Right forelimb (tissue), 1 donor: ENCODE measurements at regions not wholly inside any gene's neighbourhood (a gene's known extent, or its start where the extent isn't known, plus 50 kb on each side); places are given as distances from the start of the nearest gene placed in this dataset.
A peak's percentile ranks its signal among the peaks of the same experiment; 100 is the strongest.

Experiments used
- DNase-seq: peaks from one replicate; pipeline ENCODE4 v3.0.0-alpha.2; 2018

GRCh38 chr12:132439333-132439904, 50.5 kb upstream of the FBRSL1 start:
- no peak for DNase-seq

DNA sequence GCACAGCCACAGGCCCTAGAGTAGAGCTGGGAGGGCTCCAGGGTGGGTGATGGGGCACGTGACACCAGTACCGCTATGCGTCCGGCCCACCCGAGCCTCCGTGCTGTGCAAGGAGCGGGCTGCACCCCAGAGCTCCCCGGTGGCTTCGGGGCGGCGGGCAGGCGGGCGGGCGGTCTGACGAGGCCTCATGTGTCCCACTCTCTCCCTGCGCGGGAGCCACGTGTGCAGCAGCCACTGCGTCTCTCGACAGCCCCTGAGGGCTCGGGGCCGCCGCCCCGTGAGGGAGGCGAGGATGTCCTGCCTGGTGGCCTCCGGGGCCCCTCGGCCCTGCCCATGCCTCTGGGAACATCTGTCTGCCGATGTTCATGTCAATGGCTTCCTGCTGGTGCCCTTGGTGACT, 51.2 kb upstream of the FBRSL1 start:
- no peak for DNase-seq

- DNase-seq = peak; percentile 72
Measured at GRCh38 chr12:132437943-132438700, 51.8 kb upstream of the FBRSL1 start.

GRCh38 chr12:132437252-132437932, 52.6 kb upstream of the FBRSL1 start:
- no peak for DNase-seq

DNA sequence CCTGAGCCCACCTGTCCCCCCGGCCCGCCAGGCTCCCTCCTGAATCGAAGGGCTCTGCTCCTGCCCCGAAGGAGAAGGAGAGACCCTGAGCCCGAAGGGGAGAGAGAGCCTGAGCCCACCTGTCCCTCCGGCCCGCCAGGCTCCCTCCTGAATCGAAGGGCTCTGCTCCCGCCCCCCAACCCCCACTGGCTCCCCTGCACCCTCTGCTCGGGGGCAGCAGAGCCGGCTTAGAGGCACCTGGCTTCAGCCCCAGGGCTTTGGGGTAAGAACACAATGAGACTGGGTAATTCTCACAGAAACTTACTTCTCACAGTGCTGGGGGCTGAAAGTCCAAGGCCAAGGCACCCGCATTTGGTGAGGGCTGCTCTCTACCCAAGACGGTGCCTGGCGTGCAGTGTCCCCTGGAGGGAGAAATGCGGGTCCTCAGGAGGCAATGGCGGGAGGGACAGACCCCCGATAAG, 53.1 kb upstream of the FBRSL1 start:
- no peak for DNase-seq

GRCh38 chr12:132435486-132436187, 54.3 kb upstream of the FBRSL1 start:
- no peak for DNase-seq

DNA sequence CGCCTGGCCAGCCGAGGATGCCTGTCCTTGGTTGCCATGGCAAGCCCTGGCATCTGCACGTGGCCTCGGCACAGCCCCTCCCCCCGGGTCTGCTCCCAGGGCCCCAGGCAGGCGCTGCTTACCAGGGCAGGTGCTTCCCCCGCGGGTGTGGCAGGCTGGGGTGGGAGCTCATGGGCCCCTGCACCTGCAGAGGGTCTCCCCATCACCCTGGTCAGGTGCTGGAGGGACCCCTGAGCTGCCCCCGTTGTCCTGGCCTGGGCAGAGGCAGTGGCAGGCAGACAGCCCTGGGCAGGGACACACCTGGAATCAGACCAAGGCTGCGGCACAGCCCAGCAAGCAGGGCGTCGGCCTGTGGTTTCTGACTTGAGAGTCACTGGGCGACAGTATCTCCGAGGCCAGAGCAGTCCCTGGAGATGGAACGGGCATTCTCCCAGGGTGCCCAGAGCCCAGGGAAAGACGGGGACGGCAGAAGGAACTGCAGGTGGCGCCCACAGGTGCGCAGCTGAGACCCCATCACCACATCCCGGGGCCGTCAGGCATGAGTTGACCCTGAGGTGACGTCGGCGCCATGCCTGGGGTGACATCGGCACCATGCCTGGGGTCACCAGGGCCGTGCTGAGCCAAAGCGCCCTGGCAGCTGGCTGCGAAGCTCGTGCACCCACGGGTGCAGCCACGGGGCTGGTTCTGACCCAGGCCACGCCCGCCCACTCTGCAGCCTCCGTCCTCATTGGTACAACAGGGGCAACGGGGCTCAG, 56.1 kb upstream of the FBRSL1 start:
- DNase-seq = no peak

DNA sequence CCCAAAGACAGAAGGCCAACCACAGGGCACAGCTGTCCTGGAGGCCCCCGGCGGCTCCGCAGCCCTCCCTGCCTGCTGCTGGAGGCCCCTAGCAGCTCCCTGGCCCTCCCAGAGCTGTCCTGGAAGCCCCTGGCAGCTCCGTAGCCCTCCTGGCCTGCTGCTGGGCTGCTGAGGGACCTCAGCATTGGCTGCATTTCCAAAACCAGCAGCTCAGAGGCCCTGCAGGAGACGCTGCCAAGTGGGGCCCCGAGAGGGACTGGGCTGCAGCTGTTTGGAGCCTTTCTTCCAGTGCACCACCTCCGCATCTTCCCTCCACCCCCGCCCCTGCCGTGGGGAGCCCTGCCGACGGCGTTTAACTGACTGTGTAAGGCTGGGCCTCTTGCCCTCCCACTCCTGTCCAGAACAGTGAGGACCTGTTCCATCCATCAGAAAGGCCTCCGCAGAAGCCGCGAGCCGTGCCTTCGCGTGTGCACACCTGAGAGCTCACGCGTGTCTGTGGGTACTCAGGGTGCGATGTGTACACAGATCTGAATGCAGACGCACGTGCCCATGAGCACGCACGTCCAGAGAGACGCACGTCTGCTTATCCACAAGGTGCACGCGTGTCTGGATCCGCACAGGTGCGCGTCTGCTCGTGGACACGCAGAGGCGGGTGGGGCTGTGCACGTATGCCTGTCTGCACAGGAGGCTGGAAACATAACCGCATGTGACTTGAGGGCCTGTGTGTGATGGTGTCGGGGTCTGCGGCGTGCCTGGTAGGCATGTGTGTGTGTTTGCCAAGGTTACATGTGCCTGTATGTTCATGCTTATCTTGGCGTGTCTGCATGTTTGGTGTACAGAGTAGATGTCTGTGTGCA, 57.0 kb upstream of the FBRSL1 start:
- peak; percentile 95 for DNase-seq

DNA sequence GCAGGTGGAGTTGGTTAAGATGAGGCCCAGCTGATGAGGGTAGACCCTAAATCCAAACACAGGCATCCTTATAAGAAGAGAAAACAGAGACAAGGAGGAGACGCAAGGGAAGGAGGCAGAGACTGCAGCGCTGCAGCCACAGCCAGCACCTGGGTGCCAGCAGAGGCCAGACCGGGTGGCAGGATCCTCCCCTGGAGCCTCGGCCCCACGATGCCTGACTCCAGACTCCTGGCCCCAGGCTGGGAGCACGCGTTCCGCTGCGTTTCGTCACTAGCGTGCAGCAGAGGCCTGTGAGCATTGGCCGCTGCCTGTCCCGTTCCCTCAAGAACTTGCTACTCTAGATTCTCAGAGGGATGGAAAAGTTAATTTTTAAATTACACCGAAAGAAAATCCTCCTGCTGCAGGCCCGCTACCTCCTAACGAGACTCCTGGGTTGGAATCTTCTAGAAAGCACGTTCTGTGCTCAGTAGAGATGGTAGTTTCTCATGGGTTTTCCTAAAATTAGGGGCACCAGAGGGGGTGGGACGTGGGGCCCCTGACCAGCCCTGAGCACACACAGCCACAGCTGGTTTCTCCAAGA, 57.7 kb upstream of the FBRSL1 start:
- DNase-seq = no peak

- peak; percentile 79 for DNase-seq
Measured at GRCh38 chr12:132430838-132431774, 58.8 kb upstream of the FBRSL1 start.

DNA sequence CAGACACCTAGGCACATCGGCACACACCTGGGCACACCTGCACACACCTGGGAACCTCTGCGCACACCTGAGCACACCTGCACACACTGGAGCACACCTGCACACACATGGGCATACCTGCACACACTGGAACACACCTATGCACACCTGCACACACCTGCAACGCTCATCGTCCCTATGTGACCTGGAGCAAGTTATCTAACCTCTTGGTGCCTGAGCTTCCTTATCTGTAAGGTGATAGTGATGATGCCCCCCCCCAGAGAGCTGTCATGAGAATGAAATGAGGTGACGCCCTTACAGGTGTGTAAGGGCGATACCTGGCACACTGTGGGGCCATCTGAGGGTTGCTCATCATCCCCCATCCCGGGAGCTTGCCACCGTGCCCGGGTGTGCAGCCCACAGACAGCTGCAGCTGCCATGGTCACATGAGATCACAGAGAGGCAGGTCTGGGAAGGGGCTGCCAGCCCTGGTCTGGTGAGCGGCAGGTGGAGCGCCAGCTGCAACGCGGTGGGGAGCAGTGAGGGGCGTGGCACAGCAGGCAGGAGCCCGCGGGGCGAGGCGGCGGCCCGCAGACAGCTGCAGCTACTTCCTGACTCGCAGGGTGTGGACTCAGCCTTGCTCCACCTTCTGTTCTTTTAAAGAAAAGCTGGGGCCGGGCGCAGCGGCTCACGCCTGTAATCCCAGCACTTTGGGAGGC, 59.9 kb upstream of the FBRSL1 start:
- peak; percentile 83 for DNase-seq

GRCh38 chr12:132429602-132429945, 60.4 kb upstream of the FBRSL1 start:
- no peak for DNase-seq

DNA sequence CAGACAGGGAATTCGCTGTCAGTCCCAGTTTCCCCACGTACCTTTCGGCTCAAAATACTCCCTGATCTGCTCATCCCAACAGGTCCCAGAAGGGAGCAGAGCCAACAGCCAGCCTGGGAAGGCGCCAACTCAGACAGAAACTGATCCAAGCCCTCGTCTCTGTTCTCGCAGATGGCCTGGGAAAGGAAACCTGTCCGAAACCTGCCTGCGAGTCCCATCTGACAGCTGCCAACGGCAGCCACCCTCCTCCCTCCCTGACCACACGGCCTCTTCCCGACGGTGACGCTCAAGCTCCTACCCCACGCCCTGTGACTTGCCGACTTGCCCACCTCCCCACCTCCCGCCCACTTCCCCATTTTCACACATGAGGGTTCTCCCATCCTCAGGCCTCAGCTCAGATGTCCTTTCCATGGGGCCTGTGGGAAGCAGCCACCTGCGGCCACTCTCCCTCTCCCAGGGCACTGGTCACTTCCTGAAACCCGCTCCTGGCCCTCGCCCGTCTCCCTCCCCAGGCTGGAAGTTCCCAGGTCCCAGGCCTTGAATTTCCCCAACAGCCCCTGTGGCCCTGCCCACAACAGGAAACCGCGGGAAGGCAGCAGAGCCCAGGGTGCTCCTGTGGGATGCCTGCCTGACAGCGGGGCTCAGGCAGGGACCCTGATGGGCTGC, 60.9 kb upstream of the FBRSL1 start:
- DNase-seq = no peak

DNA sequence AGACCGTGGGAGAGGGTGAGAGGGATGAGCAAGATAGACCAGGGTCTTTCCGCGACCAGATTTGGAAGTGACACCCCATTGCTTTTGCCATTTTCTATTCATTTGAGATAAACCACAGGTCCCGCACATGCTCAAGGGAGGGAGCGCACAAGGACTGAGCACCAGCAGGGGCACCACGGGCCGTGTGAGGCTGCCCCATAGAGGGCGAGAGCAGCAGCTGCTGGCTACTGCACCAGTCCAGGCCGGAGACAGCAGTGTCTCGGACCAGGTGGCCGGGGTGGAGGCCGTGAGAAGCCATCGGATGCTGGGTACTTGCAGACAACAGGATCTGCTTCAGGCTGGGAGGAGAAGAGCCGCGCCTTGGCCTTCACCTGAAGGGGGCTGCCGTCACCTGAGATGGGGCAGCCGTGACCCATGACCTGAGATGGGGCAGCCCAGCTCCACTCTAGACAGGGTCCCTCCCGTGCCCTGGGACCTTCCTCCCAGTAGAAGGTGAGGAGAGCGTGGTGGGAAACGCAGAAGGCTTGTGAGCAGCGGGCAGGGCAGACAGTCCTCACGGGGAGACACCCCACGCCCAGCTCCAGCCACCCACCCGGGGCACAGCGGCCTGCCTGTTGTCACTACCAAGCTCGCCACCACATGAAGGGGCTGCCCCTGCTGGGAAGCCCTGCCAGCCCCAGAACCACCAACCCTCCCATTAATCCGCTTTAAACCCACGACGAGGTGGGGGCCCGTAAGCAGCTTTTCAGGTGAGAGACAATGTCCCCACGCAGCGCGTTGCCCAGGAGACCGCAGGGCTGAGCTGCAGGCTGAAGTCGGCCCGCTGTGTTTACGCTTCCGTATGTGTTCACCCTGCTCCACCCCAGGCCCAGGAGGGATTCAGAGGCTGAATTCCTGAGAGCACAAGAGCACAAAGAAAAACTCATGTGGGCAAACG, 61.7 kb upstream of the FBRSL1 start:
- no peak for DNase-seq

DNA sequence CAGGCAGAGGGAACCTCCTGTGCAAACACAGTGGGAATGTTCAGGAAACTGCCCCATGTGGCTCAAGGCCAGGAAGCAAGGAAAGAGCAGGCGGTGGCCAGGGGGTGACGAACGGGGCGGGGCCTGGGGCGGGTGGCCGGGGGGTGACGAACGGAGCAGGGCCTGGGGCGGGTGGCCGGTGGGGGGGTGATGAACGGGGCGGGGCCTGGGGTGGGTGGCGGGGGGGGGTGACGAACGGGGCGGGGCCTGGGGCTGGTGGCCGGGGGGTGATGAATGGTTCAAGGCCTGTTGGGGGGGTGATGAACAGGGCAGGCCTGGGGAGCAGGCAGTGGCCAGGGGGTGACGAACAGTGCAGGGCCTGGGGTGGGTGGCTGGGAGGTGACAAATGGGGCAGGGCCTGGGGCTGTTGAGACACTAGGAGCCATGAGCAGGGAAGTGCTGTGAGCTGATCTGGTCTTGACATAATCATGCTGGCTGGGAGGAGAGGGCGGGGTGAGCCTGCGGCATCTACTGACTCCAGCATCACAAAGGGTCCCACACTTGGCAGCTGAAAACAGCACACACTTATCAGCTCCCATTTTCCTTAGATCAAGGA, 62.7 kb upstream of the FBRSL1 start:
- no peak for DNase-seq

- no peak for DNase-seq
Measured at GRCh38 chr12:132426349-132427173, 63.4 kb upstream of the FBRSL1 start.
